Ovary (tissue), 7 donors: ENCODE measurements at regions not wholly inside any gene's neighbourhood (a gene's known extent, or its start where the extent isn't known, plus 50 kb on each side); places are given as distances from the start of the nearest gene placed in this dataset.

Source experiments
- DNase-seq, 5 donors: peaks; one replicate each; pipeline ENCODE4 v3.0.0-alpha.2; 2019 to 2020
- H3K27ac ChIP-seq, 2 donors: fragments of 200-600 bp; one replicate each; pipeline versions ENCODE4 v1.5.1 to v1.8.0; 2019 to 2022
- H3K27me3 ChIP-seq: fragments of 200-600 bp; one replicate; pipeline ENCODE4 v1.8.0; 2022
- H3K36me3 ChIP-seq: fragments of 200-600 bp; sonication (generic); one replicate; pipeline ENCODE4 v1.5.1; 2019
- H3K4me1 ChIP-seq: one replicate; pipeline ENCODE4 v1.8.1; 2013; ENCODE audit warnings: mild to moderate bottlenecking, moderate library complexity; ENCODE audit not compliant: insufficient read depth
- H3K4me3 ChIP-seq: fragments of 200-600 bp; sonication (generic); one replicate; pipeline ENCODE4 v1.5.1; 2017
- H3K9me3 ChIP-seq, 2 donors: fragments of 200-600 bp in 1 of 2; sonication (generic) in 1 of 2; one replicate each; pipeline versions ENCODE4 v1.5.1 to v1.8.1; 2013 to 2019; ENCODE audit warnings: mild to moderate bottlenecking in 1 of 2, moderate library complexity in 1 of 2
- CTCF ChIP-seq, 3 donors: fragments of 450-650 bp in 2 of 3; fragments of 200-600 bp in 1 of 3; IDR thresholded peaks; one replicate each; pipeline versions ENCODE4 v1.5.1 to v1.8.0; 2016 to 2022; ENCODE audit warnings: antibody characterized with exemption in 3 of 3, mild to moderate bottlenecking in 1 of 3
- EP300 ChIP-seq: sonication (generic); formaldehyde crosslinking; IDR thresholded peaks from one replicate; pipeline ENCODE4 v1.6.1; 2017; ENCODE audit warnings: antibody characterized with exemption
- POLR2A ChIP-seq: fragments of 450-650 bp; IDR thresholded peaks from one replicate; pipeline ENCODE4 v1.6.1; 2017; ENCODE audit warnings: antibody characterized with exemption, mild to moderate bottlenecking, moderate library complexity
- WGBS, 3 donors: extraction: QIAGEN DNeasy Blood & Tissue Kit in 1 of 3; methylation state at CpG; one replicate each; pipeline versions ENCODE4 v1.1.5 to v1.1.7; 2013 to 2017; 5-methylcytosine and 5-hydroxymethylcytosine counted together
- intact Hi-C, 4 donors: fragments of 100-400 bp; cut with DNase I; formaldehyde crosslinking; loops; one replicate each; pipeline versions ENCODE4 v1.11.0 to v1.15.1; 2022 to 2023
- donor health status: DM: no; HTN: no; CAD: no; lungs with moderate emphysema.
- donor health status: DM: no; HTN: no; CAD: no.
- donor health status: Bipolar disorder and iron deficiency.
- donor health status: DM: no; HTN: no; CAD: no.
- donor health status: DM: yes; HTN: yes; CAD: no.

- H3K4me3 ChIP-seq, result no peak overlapping the region
- DNase-seq, result no peak
- H3K36me3 ChIP-seq, result no peaks in the 10 kb centered on the region
- TF ChIP-seq CTCF (IDR thresholded peaks at IDR 0.05) (no peak), EP300 (no peak), POLR2A (no peak)
- 66 to 76% (median 75%) methylated on average over 7 of the region's 7 CpGs for WGBS, 3 donors
- intact Hi-C loops, result no loop called here
- H3K27ac ChIP-seq, result no peak overlapping the region
- H3K4me1 ChIP-seq, result no peaks in the 10 kb centered on the region
- no peaks in the 10 kb centered on the region for H3K27me3 ChIP-seq
- H3K9me3 ChIP-seq, result no peaks in the 10 kb centered on the region
Observed at GRCh38 chrX:20355187-20355586, 88.5 kb upstream of the RPS6KA3 start.

- TF ChIP-seq POLR2A (no peak), EP300 (no peak), CTCF (IDR thresholded peaks at IDR 0.05) (no peak)
- intact Hi-C loops, result no loop called here
- Histone ChIP-seq H3K4me1 (no peaks in the 10 kb centered on the region), H3K27ac (no peak overlapping the region), H3K36me3 (no peaks in the 10 kb centered on the region), H3K9me3 (no peaks in the 10 kb centered on the region), H3K4me3 (no peak overlapping the region), H3K27me3 (no peaks in the 10 kb centered on the region)
- no peak for DNase-seq
- WGBS, 3 donors, result 63 to 72% (median 66%) methylated on average over 5 of the region's 5 CpGs
Observed at GRCh38 chrX:20354505-20354904, 87.8 kb upstream of the RPS6KA3 start.

GRCh38 chrX:20352935-20353336, 86.2 kb upstream of the RPS6KA3 start:
- no peaks in the 10 kb centered on the region for H3K36me3 ChIP-seq
- H3K9me3 ChIP-seq, result no peaks in the 10 kb centered on the region
- H3K4me1 ChIP-seq, result no peaks in the 10 kb centered on the region
- no peaks in the 10 kb centered on the region for H3K27me3 ChIP-seq
- DNase-seq, result no peak
- TF ChIP-seq POLR2A, result no peak
- no peak for TF ChIP-seq EP300
- TF ChIP-seq CTCF (IDR thresholded peaks at IDR 0.05), result no peak
- H3K27ac ChIP-seq, result no peak overlapping the region
- no peak overlapping the region for H3K4me3 ChIP-seq
- intact Hi-C loops, result no loop called here
- 74 to 81% (median 75%) methylated on average over 3 of the region's 3 CpGs for WGBS, 3 donors

GRCh38 chrX:20352504-20352903, 85.8 kb upstream of the RPS6KA3 start:
- Histone ChIP-seq H3K9me3 (no peaks in the 10 kb centered on the region), H3K4me3 (no peak overlapping the region), H3K4me1 (no peaks in the 10 kb centered on the region), H3K36me3 (no peaks in the 10 kb centered on the region), H3K27me3 (no peaks in the 10 kb centered on the region), H3K27ac (no peak overlapping the region)
- TF ChIP-seq EP300 (no peak), CTCF (IDR thresholded peaks at IDR 0.05) (no peak), POLR2A (no peak)
- intact Hi-C loops, result no loop called here
- WGBS, 3 donors, result 84 to 90% (median 89%) methylated on average over 6 of the region's 6 CpGs
- no peak for DNase-seq

- intact Hi-C loops, result no loop called here
Observed at GRCh38 chrX:20350596-20350995, 83.9 kb upstream of the RPS6KA3 start.

More at GRCh38 chrX:20350596-20350995, 83.9 kb upstream of the RPS6KA3 start:
- H3K4me3 ChIP-seq, result no peak overlapping the region
- H3K36me3 ChIP-seq, result no peaks in the 10 kb centered on the region
- no peak overlapping the region for H3K27ac ChIP-seq
- no peaks in the 10 kb centered on the region for H3K9me3 ChIP-seq
- 44 to 48% (median 48%) methylated on average over 3 of the region's 3 CpGs for WGBS, 3 donors
- TF ChIP-seq POLR2A (no peak), CTCF (IDR thresholded peaks at IDR 0.05) (no peak), EP300 (no peak)
- H3K4me1 ChIP-seq, result no peaks in the 10 kb centered on the region
- no peaks in the 10 kb centered on the region for H3K27me3 ChIP-seq
- no peak for DNase-seq
